HG02610 (cell line): ENCODE measurements at regions not wholly inside any gene's neighbourhood (a gene's known extent, or its start where the extent isn't known, plus 50 kb on each side); places are given as distances from the start of the nearest gene placed in this dataset.
"Not testable (repeated sequence)": the region's sequence is repeated elsewhere in the genome, so short reads cannot be mapped to it uniquely, and the experiment has no call there.

Experiments used
- ATAC-seq: cut with Tn5 transposase; IDR thresholded peaks from one replicate; pipeline ENCODE4 v1.9.1; 2021; ENCODE audit warnings: mild to moderate bottlenecking, moderate library complexity; ENCODE audit not compliant: unreplicated experiment

- ATAC-seq = no peak
Measured at GRCh38 chr1:60571811-60572210, 498.2 kb upstream of the C1orf87 start.

GRCh38 chr1:60569189-60569588 is 495.6 kb upstream of the C1orf87 start:
- no peak for ATAC-seq

DNA sequence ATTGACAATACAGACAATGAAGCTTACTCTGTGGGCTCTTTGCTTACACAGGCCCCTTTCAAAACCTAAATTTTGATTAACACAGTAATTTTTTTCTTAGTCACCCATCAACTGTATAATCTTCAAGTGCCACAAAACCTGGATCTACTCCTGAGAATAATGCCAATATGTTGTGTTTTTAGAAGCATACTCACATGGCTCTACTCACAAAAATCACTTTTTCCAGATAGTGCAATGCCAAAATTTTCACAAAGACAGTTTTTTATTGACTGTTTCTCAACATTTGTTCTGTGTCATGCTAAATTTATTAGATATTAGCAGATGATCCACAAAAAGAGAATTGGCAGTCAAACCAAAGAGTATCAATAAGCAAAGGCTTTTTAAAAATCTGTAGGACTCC is 493.7 kb upstream of the C1orf87 start:
- ATAC-seq = no peak

DNA sequence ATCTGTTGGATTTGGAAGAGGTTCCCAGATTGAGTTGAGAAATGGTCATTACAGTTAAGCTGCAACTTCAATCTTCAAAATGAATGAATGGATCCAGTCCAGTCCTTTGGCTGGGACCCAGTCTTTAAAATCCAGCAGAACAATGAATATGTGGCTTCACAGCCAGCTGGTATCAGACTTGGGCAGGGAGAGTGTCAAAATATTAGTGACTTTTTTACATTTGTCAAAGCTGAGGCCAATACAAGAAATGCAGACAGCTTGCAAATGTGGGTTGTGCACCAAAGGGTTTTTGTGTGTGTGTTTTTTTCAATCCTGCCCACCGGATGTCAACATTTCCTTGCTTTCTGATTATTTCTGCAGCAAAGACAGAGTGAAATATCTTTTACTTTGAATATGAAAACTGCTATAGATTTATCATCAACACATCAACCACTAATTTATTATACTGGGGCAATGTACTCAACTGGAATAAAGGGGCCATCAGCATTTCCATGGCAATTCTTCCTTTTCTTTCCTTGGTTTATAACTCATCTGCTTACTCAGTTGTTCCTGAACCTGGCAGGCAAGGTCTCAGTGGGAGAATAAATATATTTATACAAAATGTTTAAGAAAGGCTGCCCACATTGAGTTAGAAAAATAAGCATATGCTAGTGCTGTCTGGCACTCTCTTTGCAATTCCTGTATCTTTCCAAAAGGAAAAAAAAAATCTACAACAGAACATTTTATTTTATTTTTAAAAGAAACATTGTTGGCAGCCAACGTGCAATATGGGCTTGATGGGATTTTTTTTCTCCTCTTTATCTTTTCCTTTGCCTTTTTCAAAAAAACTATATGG is 491.6 kb upstream of the C1orf87 start:
- ATAC-seq = no peak

DNA sequence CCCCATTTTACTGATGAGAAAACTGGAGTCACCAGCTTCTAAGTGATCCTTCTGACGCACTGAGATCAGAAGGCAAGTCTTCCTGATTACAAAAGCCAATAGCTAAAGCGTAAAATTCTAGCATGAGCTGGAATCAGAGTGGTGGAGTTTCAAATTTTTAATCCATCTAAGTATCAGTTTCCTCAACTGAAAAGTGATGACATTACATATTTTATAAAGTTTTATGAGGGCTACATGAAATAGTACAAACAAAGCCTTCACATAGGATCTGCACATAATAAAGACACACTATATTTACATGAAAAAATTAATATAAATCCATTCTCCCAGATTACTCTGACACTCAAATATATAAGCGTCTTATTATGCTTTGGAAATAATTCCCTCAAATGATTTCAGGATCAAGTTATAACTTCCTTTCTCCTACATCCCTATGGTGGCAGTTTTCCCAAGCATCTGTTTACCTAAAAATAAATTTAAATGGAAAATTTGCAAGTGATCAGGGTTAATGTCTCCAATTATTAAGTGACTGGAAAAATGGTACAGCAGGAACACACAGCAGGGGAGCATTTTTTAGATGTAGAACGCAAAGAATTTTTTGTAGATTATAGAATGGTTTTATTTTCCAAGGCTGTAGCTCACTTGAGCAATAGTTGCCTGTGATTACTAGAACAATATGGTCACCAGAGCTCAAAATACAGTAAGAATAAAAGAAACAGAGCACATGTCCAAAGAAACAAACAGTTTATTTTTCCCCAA is 490.4 kb upstream of the C1orf87 start:
- ATAC-seq = no peak

GRCh38 chr1:60562740-60563139 is 489.2 kb upstream of the C1orf87 start:
- ATAC-seq = no peak

GRCh38 chr1:60560701-60561100 is 487.1 kb upstream of the C1orf87 start:
- no peak for ATAC-seq

- no peak for ATAC-seq
Measured at GRCh38 chr1:60558236-60558635, 484.7 kb upstream of the C1orf87 start.

- ATAC-seq = no peak
Measured at GRCh38 chr1:60553730-60554129, 480.2 kb upstream of the C1orf87 start.

GRCh38 chr1:60547821-60548220 is 474.3 kb upstream of the C1orf87 start:
- ATAC-seq = no peak

GRCh38 chr1:60541831-60542532 is 468.4 kb upstream of the C1orf87 start:
- ATAC-seq = no peak

- ATAC-seq = no peak
Measured at GRCh38 chr1:60540141-60540540, 466.6 kb upstream of the C1orf87 start.

GRCh38 chr1:60535713-60536112 is 462.1 kb upstream of the C1orf87 start:
- ATAC-seq = no peak

DNA sequence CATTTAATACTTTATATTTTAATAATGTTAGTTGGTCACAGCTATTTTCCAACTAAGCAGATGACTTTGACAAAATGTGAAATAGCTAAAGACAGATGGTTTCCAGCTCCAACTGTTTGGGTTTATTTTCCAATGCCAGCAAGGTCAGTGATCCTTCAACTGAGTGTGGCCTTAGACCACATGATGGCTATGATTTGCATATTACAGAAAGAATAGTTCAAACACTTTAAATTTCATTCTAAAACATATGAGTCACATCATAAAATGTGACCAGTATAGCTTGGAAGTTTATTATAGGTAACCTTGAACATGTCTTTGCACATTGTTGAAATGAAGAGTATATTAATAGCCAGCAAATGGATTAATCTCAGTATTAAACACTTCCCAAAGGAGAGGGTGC is 454.0 kb upstream of the C1orf87 start:
- ATAC-seq = no peak

DNA sequence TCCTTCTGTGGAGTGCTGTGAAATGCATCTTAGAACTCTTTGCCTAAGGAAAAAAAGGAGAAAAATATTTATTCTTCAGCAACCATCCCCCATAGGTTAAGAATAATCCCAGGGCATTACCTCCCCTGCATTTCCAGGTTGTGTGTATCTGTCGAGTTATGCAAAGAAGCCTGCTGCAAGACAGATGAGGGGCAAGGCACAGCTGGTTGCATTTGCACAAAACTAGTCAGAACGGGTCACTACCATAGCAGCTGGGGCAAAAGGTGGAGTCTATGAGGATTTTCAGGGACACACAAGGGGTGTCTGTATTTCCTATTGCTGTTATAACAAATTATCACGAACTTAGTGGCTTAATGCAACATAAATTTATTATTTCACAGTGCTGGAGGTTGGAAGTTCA is 443.4 kb upstream of the C1orf87 start:
- no peak for ATAC-seq

GRCh38 chr1:60510162-60510561 is 436.6 kb upstream of the C1orf87 start:
- no peak for ATAC-seq

- no peak for ATAC-seq
Measured at GRCh38 chr1:60504206-60504840, 430.8 kb upstream of the C1orf87 start.

GRCh38 chr1:60503266-60503925 is 429.8 kb upstream of the C1orf87 start:
- no peak for ATAC-seq

DNA sequence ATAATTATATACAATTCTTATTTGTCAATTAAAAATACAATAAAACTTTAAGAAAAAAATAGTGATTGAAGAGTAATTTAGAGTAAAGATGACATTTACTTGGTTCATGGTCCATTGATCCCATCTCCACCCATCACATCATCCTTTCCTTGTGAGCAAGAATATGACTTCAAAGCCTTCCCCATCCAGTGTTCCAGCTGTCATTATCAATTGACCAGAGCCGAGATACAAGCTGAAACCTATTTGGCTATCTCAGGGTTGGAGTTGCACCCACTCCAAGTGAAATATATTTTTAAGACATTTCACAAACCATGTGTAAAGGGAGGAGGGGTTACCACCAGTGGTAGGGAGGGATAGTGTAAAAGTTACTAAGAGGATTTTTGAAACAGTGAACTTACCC is 428.9 kb upstream of the C1orf87 start:
- no peak for ATAC-seq

GRCh38 chr1:60489916-60490480 is 416.4 kb upstream of the C1orf87 start:
- not testable (repeated sequence) for ATAC-seq
